ENCODE measurements at regions not wholly inside any gene's neighbourhood (a gene's known extent, or its start where the extent isn't known, plus 50 kb on each side); places are given as distances from the start of the nearest gene placed in this dataset.

GRCh38 chr16:49972961-49973360, 52.1 kb upstream of the CNEP1R1 start:
- intact Hi-C loops (cut with micrococcal nuclease) = no loop called here
- Mint-ChIP-seq H3K4me1 (no peaks in the 10 kb centered on the region), H3K36me3 (ENCODE audit: low read depth) (no peaks in the 10 kb centered on the region), H3K4me3 (no peak overlapping the region), H3K9me3 (peaks cover 5% of the 10 kb centered on the region), H3K27ac (no peak overlapping the region), H3K27me3 (peaks cover 27% of the 10 kb centered on the region)
- CTCF ChIA-PET = no interaction called here
- no peak for DNase-seq
- POLR2A ChIA-PET = no interaction called here
- ATAC-seq (ENCODE audit: low read depth) = no peak
- TF ChIP-seq CTCF (IDR thresholded peaks at IDR 0.05) = no peak

Measured in activated B cell treated with CpG ODN at 0.5 μM for 24 hours (primary cell).